GM23338 (cell line): ENCODE measurements at regions not wholly inside any gene's neighbourhood (a gene's known extent, or its start where the extent isn't known, plus 50 kb on each side); places are given as distances from the start of the nearest gene placed in this dataset.

Experiments
- ATAC-seq: fragments of 200-7000 bp; cut with Tn5 transposase; 3 replicates; pipeline ENCODE4 v1.9.1; 2020
- DNase-seq: peaks from one replicate; pipeline ENCODE4 v3.0.0-alpha.2; 2015; ENCODE audit warnings: low spot score
- H2AFZ ChIP-seq: fragments of 200-600 bp; sonication (generic); 2 replicates; pipeline ENCODE4 v1.8.0; 2016; ENCODE audit warnings: antibody characterized with exemption, mild to moderate bottlenecking, moderate library complexity
- H3F3A ChIP-seq: fragments of 200-600 bp; sonication (generic); replicated peaks from 2 replicates; pipeline ENCODE4 v1.8.0; 2017; ENCODE audit warnings: antibody characterized with exemption, mixed run types, low read depth
- H3K27ac ChIP-seq: fragments of 200-600 bp; sonication (generic); 2 replicates; pipeline ENCODE4 v1.6.1; 2016; ENCODE audit warnings: low read depth
- H3K27me3 ChIP-seq: fragments of 200-600 bp; sonication (generic); 2 replicates; pipeline ENCODE4 v1.8.0; 2016; ENCODE audit warnings: mild to moderate bottlenecking, mixed run types, moderate library complexity; ENCODE audit not compliant: insufficient read depth
- H3K36me3 ChIP-seq: fragments of 200-600 bp; sonication (generic); 2 replicates; pipeline ENCODE4 v1.8.0; 2016; ENCODE audit warnings: mild to moderate bottlenecking; ENCODE audit not compliant: insufficient read depth
- H3K4me1 ChIP-seq: fragments of 200-600 bp; sonication (generic); 2 replicates; pipeline ENCODE4 v1.8.0; 2016; ENCODE audit warnings: mild to moderate bottlenecking, moderate library complexity; ENCODE audit not compliant: insufficient read depth
- H3K4me2 ChIP-seq: fragments of 200-600 bp; sonication (generic); 2 replicates; pipeline ENCODE4 v1.7.1; 2017; ENCODE audit warnings: mixed run types
- H3K4me3 ChIP-seq: fragments of 200-600 bp; sonication (generic); 2 replicates; pipeline ENCODE4 v1.6.1; 2016; ENCODE audit warnings: mixed run types
- H3K79me2 ChIP-seq: fragments of 200-600 bp; sonication (generic); replicated peaks from 2 replicates; pipeline ENCODE4 v1.8.0; 2017; ENCODE audit warnings: mild to moderate bottlenecking; ENCODE audit not compliant: insufficient read depth
- H3K9me2 ChIP-seq: fragments of 200-600 bp; sonication (generic); 2 replicates; pipeline ENCODE4 v1.8.0; 2017; ENCODE audit not compliant: insufficient read depth
- H4K20me1 ChIP-seq: fragments of 200-600 bp; sonication (generic); replicated peaks from 2 replicates; pipeline ENCODE4 v1.8.0; 2017; ENCODE audit warnings: mild to moderate bottlenecking; ENCODE audit not compliant: insufficient read depth
- H3K27ac Mint-ChIP-seq: 2 replicates; pipeline ENCODE4 v1.8.0; 2020; ENCODE audit warnings: inconsistent platforms, mild to moderate bottlenecking, moderate library complexity, mixed read lengths
- H3K27me3 Mint-ChIP-seq: 3 replicates; pipeline ENCODE4 v1.8.0; 2022; ENCODE audit warnings: low read depth, mild to moderate bottlenecking, moderate library complexity, mixed read lengths, inconsistent platforms; ENCODE audit not compliant: insufficient read depth, poor library complexity
- H3K36me3 Mint-ChIP-seq: 3 replicates; pipeline ENCODE4 v1.8.0; 2021; ENCODE audit warnings: low read depth, mild to moderate bottlenecking, inconsistent platforms, moderate library complexity, mixed read lengths
- H3K4me1 Mint-ChIP-seq: 3 replicates; pipeline ENCODE4 v1.8.0; 2020; ENCODE audit warnings: mild to moderate bottlenecking, inconsistent platforms, mixed read lengths
- H3K4me3 Mint-ChIP-seq: 3 replicates; pipeline ENCODE4 v1.8.0; 2021; ENCODE audit warnings: moderate library complexity, mild to moderate bottlenecking, inconsistent platforms, mixed read lengths
- H3K9me3 Mint-ChIP-seq: 3 replicates; pipeline ENCODE4 v1.8.0; 2020; ENCODE audit warnings: moderate library complexity, mild to moderate bottlenecking, inconsistent platforms, mixed read lengths
- CREB1 ChIP-seq: fragments of 250-450 bp; sonication (Bioruptor Pico); IDR thresholded peaks from 2 replicates; pipeline ENCODE4 v1.5.0; 2020; ENCODE audit warnings: low read depth, mild to moderate bottlenecking, moderate library complexity
- EZH2phosphoT487 ChIP-seq: fragments of 200-600 bp; sonication (generic); IDR thresholded peaks from one replicate; pipeline ENCODE4 v1.8.1; 2018; ENCODE audit warnings: antibody characterized with exemption; ENCODE audit not compliant: unreplicated experiment
- JUNB ChIP-seq: IDR thresholded peaks from one replicate; pipeline ENCODE4 v1.6.1; 2016; ENCODE audit warnings: antibody characterized with exemption; ENCODE audit not compliant: unreplicated experiment
- NANOG ChIP-seq: IDR thresholded peaks from 2 replicates; pipeline ENCODE4 v1.6.1; 2016; ENCODE audit warnings: antibody characterized with exemption, borderline replicate concordance
- POLR2AphosphoS5 ChIP-seq: IDR thresholded peaks from 2 replicates; pipeline ENCODE4 v1.6.1; 2016; ENCODE audit warnings: antibody characterized with exemption, low read depth
- STAT1 ChIP-seq: IDR thresholded peaks from one replicate; pipeline ENCODE4 v1.6.1; 2016; ENCODE audit warnings: antibody characterized with exemption; ENCODE audit not compliant: unreplicated experiment
- ZNF114 ChIP-seq: fragments of 250-450 bp; sonication (Bioruptor Pico); IDR thresholded peaks from 2 replicates; pipeline ENCODE4 v1.5.0; 2020; ENCODE audit warnings: mild to moderate bottlenecking, moderate library complexity
- ZNF331 ChIP-seq: fragments of 250-450 bp; sonication (Bioruptor Pico); IDR thresholded peaks from 2 replicates; pipeline ENCODE4 v1.5.0; 2020; ENCODE audit warnings: low read depth, mild to moderate bottlenecking, moderate library complexity
- TF ChIP-seq, protein P1 (sequence below), 2 experiments: fragments of 200-600 bp in 1 of 2; sonication (generic) in 1 of 2; conservative IDR thresholded peaks; 2 replicates each; pipeline versions ENCODE4 v1.5.1 to v1.6.1; 2016 to 2017; ENCODE audit warnings: antibody characterized with exemption in 2 of 2, low read depth in 2 of 2, mild to moderate bottlenecking in 2 of 2, moderate library complexity in 1 of 2
- TF ChIP-seq, protein P2 (sequence below): IDR thresholded peaks from one replicate; pipeline ENCODE4 v1.6.1; 2018; ENCODE audit warnings: antibody characterized with exemption; ENCODE audit not compliant: unreplicated experiment

DNA sequence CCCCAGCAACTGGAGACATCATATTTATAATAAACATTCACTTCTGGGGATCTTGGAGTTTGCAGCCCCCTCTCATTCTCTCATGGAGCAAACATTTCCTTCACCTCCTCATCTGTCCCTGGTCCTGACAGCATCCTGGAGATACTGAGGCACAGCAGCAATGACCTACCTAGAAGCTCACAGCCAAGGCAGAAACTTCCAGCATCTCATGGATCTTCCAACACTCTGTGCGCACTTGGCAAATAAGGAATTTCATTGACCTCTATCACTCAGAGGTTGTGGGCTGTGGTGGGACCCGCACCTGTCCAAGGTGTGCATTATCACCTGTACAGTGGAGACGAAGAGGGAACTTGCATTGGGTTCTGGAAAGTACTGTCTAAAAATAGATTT lies 109.8 kb downstream of the GGTLC2 start (continued):
- TF ChIP-seq CREB1 (CRISPR knock-in tag), result no peak
- TF ChIP-seq NANOG, result no peak
- TF ChIP-seq, protein P1, sequence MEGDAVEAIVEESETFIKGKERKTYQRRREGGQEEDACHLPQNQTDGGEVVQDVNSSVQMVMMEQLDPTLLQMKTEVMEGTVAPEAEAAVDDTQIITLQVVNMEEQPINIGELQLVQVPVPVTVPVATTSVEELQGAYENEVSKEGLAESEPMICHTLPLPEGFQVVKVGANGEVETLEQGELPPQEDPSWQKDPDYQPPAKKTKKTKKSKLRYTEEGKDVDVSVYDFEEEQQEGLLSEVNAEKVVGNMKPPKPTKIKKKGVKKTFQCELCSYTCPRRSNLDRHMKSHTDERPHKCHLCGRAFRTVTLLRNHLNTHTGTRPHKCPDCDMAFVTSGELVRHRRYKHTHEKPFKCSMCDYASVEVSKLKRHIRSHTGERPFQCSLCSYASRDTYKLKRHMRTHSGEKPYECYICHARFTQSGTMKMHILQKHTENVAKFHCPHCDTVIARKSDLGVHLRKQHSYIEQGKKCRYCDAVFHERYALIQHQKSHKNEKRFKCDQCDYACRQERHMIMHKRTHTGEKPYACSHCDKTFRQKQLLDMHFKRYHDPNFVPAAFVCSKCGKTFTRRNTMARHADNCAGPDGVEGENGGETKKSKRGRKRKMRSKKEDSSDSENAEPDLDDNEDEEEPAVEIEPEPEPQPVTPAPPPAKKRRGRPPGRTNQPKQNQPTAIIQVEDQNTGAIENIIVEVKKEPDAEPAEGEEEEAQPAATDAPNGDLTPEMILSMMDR (conservative IDR thresholded peaks at IDR 0.05; ENCODE audit: low read depth in 2 of 2), result no peak
- no peak for TF ChIP-seq JUNB

DNA sequence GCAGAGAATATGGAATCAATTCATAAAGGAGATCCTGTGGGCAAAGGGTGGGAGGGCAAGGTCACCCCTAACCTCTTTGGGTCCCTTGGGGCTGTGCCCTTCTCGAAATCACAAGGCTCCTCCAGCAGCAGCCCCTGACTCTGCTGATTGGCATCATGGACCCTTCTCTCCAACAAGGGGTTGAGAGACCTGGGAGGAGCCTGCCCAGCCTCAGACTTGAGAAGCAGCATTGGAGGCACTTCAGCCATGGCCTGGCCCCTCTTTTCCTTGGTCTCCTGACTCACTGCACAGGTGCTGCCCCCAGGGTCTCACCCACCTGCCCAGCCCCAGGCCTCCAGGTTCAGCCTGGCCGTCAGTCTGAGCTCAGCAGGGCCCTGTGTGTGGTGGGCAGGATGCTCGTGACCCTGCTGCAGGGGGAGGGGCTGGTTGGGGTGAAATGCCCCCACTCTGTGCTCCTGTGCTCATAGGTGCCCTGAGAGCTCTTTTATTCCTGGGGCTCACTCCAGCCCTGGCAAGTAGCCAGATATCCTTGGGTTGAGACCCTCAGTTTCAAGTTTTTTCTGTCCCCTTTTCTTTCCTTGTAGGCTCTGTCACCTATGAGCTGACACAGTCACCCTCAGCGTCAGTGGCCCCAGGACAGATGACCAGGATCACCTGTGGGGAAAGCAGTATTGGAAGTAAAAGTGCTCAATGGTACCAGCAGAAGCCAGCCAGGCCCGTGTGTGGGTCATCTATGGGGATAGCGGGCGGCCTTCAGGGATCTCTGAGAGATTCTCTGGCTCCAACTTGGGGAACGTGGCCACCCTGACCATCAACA lies 110.8 kb downstream of the GGTLC2 start:
- no peak for TF ChIP-seq STAT1
- Histone ChIP-seq H3K4me3 (no peak overlapping the region), H3K27me3 (peaks cover 77% of the 10 kb centered on the region), H3K27ac (no peak overlapping the region), H3K4me2 (no peak overlapping the region), H3K9me2 (no peaks in the 10 kb centered on the region), H3K79me2 (no peaks in the 10 kb centered on the region), H3K36me3 (no peaks in the 10 kb centered on the region), H4K20me1 (no peaks in the 10 kb centered on the region), H3K4me1 (no peaks in the 10 kb centered on the region), H2AFZ (no peak overlapping the region), H3F3A (no peaks in the 10 kb centered on the region)
- ATAC-seq, result no peak
- H3K27me3 Mint-ChIP-seq, result peaks cover 72% of the 10 kb centered on the region
- no peaks in the 10 kb centered on the region for H3K9me3 Mint-ChIP-seq
- DNase-seq, result no peak
- no peaks in the 10 kb centered on the region; the same call in 2 of the 3 replicates for H3K36me3 Mint-ChIP-seq
- H3K4me3 Mint-ChIP-seq, result no peak overlapping the region
- H3K27ac Mint-ChIP-seq, result no peak overlapping the region
- peaks cover 4% of the 10 kb centered on the region; the same call in 1 of the 3 replicates for H3K4me1 Mint-ChIP-seq

DNA sequence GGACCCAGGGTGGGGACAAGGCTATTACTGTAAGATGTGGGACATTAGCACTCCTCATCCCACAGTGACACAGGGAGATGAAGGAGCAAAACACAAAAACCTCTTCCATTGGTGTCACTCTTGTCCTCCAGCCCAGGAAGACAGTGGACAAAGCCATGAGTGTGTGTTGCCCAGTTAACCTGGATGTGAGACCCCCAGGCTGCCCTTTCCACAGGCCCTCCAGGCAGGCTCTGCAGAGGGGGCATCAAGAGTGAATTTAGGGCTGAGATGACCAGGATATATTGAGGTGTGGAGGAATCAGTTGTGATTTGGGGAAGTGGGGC lies 111.3 kb downstream of the GGTLC2 start:
- Mint-ChIP-seq H3K9me3 (no peaks in the 10 kb centered on the region), H3K4me3 (no peak overlapping the region), H3K27ac (no peak overlapping the region), H3K4me1 (peaks cover 4% of the 10 kb centered on the region; the same call in 1 of the 3 replicates), H3K36me3 (no peaks in the 10 kb centered on the region; the same call in 2 of the 3 replicates), H3K27me3 (peaks cover 73% of the 10 kb centered on the region)
- H3K9me2 ChIP-seq, result no peaks in the 10 kb centered on the region
- no peaks in the 10 kb centered on the region for H3K4me1 ChIP-seq
- no peak for DNase-seq
- H3K27ac ChIP-seq, result no peak overlapping the region
- no peaks in the 10 kb centered on the region for H3K79me2 ChIP-seq
- H3K4me2 ChIP-seq, result no peak overlapping the region
- no peak overlapping the region for H3K4me3 ChIP-seq
- H2AFZ ChIP-seq, result no peak overlapping the region
- no peaks in the 10 kb centered on the region for H3K36me3 ChIP-seq
- no peak for ATAC-seq
- no peaks in the 10 kb centered on the region for H4K20me1 ChIP-seq
- peaks cover 77% of the 10 kb centered on the region for H3K27me3 ChIP-seq
- H3F3A ChIP-seq, result no peaks in the 10 kb centered on the region
- TF ChIP-seq ZNF331 (CRISPR knock-in tag) (no peak), EZH2phosphoT487 (no peak), ZNF114 (CRISPR knock-in tag) (no peak), POLR2AphosphoS5 (no peak), STAT1 (no peak)
- TF ChIP-seq, protein P2, sequence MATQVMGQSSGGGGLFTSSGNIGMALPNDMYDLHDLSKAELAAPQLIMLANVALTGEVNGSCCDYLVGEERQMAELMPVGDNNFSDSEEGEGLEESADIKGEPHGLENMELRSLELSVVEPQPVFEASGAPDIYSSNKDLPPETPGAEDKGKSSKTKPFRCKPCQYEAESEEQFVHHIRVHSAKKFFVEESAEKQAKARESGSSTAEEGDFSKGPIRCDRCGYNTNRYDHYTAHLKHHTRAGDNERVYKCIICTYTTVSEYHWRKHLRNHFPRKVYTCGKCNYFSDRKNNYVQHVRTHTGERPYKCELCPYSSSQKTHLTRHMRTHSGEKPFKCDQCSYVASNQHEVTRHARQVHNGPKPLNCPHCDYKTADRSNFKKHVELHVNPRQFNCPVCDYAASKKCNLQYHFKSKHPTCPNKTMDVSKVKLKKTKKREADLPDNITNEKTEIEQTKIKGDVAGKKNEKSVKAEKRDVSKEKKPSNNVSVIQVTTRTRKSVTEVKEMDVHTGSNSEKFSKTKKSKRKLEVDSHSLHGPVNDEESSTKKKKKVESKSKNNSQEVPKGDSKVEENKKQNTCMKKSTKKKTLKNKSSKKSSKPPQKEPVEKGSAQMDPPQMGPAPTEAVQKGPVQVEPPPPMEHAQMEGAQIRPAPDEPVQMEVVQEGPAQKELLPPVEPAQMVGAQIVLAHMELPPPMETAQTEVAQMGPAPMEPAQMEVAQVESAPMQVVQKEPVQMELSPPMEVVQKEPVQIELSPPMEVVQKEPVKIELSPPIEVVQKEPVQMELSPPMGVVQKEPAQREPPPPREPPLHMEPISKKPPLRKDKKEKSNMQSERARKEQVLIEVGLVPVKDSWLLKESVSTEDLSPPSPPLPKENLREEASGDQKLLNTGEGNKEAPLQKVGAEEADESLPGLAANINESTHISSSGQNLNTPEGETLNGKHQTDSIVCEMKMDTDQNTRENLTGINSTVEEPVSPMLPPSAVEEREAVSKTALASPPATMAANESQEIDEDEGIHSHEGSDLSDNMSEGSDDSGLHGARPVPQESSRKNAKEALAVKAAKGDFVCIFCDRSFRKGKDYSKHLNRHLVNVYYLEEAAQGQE, result no peak
